Activated CD4-positive, alpha-beta T cell treated with anti-CD3 and anti-CD28 coated beads, Interleukin-2, amount 50 U/mL, for 16 hours (primary cell): ENCODE measurements at regions not wholly inside any gene's neighbourhood (a gene's known extent, or its start where the extent isn't known, plus 50 kb on each side); places are given as distances from the start of the nearest gene placed in this dataset.

ENCODE experiments used
- DNase-seq: peaks from one replicate; pipeline ENCODE4 v3.0.0-alpha.2; 2020

GRCh38 chr2:60318544-60318943, 234.9 kb downstream of the BCL11A start:
- no peak for DNase-seq

- no peak for DNase-seq
These were observed 235.6 kb downstream of the BCL11A start for GRCh38 chr2:60317844-60318243.

DNA sequence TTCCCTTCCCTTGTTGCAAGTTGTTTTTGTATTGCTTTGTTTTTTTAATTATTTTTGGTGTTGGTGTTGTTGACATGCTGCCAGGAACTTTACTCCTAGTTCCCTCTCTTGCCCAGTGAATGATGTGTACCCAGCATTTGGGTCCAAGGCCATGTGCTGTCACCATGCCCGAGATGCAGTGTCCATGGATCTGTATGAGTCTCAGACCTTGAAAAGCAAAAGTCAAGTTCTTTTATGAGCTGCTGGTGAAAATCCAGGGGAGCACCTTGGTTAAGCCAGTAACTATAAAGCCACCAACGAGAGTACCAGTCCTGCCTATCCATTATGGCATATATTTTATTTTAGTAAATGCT, 236.4 kb downstream of the BCL11A start:
- DNase-seq: no peak

GRCh38 chr2:60316381-60317033, 236.9 kb downstream of the BCL11A start:
- DNase-seq: no peak

DNA sequence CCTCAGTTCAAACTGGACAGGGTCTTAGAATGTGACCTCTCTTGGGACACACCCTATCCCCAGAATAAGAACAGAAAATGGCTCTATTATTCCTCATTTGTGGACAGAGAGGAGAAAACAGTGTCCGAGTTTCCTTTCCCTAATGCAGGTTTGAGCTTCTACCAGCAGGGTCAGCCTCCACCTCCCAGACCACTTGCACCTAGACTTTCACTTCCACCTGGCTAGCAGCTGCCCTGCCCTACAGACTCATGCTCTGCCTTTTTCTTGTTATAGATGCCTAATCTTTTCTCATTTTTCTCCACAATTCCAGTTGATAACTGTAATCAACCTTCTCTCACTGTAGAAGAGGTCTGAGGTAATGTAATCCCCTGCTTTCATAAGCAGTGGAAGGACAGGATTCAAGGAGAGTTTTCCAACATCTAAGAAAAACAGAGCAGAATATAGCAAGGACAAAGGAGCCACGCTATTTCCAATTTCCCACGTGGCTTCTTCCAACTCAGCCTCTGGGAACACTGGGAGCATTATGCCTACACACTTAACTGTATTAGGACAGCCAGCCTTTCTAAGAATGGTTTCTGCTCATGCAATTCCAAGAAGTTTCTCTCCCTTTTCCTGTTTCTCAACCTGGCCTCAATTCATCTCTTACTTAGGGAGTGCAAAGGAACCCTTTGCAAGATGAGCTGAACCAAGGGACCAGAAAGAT, 239.8 kb downstream of the BCL11A start:
- DNase-seq: no peak

- peak; percentile 41 for DNase-seq
These were observed 240.8 kb downstream of the BCL11A start for GRCh38 chr2:60312618-60313017.

- peak; percentile 24 for DNase-seq
These were observed 241.9 kb downstream of the BCL11A start for GRCh38 chr2:60311524-60311923.

- DNase-seq: no peak
These were observed 243.4 kb downstream of the BCL11A start for GRCh38 chr2:60309941-60310660.

- DNase-seq: no peak
These were observed 244.1 kb downstream of the BCL11A start for GRCh38 chr2:60309336-60309735.

- no peak for DNase-seq
These were observed 247.1 kb downstream of the BCL11A start for GRCh38 chr2:60306267-60306861.

- no peak for DNase-seq
These were observed 249.8 kb downstream of the BCL11A start for GRCh38 chr2:60303680-60304079.

- no peak for DNase-seq
These were observed 250.9 kb downstream of the BCL11A start for GRCh38 chr2:60302377-60303126.

DNA sequence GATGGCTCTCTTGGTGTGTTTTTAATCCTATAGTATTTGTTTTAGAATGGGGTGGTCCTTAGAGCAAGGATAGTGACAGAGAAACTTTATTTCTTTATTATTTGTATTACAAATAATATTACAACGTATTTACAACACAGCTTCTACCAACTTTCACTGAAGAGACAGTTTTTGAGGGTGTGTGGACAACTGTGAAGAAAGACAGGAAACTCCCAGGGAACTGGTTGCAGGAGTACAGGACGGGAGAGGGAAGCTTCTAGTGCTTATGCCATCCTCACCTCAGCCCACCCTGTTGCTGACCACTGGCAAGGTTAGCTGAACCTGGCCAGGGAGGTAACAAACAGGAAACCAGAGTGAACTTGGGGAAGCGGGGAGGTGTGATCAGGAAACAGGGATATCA, 251.7 kb downstream of the BCL11A start:
- DNase-seq: no peak

GRCh38 chr2:60299179-60299578, 254.3 kb downstream of the BCL11A start:
- DNase-seq: no peak

DNA sequence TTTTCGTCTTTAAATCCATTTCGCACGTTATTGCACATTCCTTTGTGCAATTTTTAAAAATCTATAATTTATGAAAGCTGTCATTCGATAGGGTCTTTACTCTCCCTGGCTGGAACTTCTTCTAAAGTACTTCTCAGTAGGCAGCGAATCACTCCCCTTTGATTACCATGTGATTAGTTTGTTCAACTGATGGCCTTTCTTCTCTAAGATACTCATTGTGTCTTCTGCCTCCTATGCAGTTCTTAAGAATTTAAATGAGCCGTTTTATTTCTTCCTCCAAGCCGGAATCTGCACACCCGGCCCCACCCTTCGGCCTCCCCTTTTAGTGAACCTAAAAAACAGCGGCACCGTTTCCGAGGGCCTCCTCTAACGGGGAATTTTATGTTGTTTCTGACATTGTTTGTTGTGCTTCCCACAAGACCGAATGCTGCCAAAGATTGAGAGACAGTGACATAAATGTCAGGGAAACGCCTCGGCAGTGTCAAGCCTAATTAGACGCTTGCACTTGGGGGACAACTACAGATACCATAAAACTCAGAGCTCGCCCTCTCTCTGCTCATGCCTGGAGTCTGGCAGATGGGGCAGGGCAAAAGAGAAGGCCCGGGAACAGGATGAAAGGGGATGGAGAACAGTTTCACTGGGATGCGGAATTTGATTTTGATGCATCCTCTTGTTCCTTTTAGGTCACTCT, 255.3 kb downstream of the BCL11A start:
- no peak for DNase-seq

GRCh38 chr2:60297296-60298005, 256.0 kb downstream of the BCL11A start:
- DNase-seq: no peak

DNA sequence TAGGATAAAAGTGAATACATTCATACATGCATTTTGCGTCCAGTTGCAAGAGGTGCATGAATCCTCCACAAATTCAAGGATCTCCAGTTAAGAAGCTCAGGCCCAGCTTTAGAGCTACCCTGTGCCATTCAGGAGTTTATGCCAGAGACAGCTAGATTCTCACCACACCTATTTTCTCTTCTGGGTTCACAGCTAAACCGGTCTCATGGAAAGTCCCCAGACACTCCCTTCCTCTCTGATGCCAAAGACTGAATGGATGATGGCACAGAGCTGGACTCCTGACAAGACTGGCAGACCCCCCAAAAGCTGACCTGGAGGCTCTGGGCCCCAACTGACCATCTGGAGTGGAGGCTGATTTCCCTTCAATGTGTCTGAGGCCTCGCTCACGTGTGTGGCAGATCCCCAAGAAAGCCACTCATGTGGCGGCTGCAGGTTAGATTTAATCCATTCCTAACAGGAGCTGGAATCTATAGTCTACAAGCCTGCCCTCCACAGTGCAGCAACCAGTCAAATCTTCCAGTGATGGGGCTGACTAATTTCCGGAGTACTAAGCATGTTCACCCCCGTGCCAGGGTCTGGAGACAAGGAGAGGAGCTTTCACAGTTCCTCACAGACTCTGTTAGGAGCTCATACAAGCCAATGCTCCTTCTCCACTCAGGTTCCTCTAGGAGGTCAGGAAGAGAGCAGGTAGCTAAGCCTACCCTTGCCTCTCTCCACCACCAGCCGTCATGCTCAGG, 257.1 kb downstream of the BCL11A start:
- no peak for DNase-seq

- no peak for DNase-seq
These were observed 257.9 kb downstream of the BCL11A start for GRCh38 chr2:60295636-60295962.

DNA sequence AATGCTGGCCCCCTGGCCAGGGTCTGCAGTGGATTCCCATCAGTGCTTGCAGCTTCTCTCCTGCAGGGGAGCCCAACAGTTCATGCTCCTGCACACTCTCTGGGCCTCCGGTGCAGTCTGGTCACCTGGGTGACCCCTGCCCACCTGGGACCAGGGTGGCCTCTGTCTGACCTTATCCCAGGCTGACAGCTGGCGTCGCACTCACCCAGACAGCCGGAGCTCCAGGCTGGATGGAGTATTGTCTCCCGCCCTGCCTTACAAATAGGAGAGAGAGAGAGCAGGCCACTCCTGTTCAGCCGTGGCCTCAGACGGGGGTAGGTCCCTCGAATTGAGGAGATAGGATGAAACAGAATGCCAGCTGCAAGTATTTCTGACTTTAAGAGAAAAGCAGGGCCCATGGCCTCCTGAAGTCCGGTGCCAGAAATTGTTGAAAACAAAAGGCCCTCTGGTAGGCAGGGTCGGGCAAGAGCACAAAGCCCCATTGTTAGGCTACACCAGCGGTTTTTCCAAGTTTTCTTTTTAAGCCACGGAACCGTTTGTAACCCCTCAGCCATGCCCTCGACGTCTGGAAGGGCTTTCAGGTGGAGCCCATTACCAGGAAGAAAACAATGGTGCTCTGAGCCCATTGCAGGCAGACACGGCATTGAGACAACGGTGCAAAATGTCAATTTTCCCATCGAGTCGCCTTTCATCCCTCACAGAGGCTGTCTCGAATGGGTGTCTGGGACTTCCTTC, 258.4 kb downstream of the BCL11A start:
- no peak for DNase-seq

GRCh38 chr2:60292242-60292641, 261.2 kb downstream of the BCL11A start:
- no peak for DNase-seq
